ENCODE measurements at regions not wholly inside any gene's neighbourhood (a gene's known extent, or its start where the extent isn't known, plus 50 kb on each side); places are given as distances from the start of the nearest gene placed in this dataset.

GRCh38 chr4:124514588-124514987, 197.9 kb downstream of the ANKRD50 start:
- Histone ChIP-seq H3K9me2 (no peaks in the 10 kb centered on the region), H3F3A (replicated peaks; ENCODE audit: insufficient read depth) (no peaks in the 10 kb centered on the region), H3K27me3 (ENCODE audit: insufficient read depth) (no peaks in the 10 kb centered on the region), H3K9me3 (no peaks in the 10 kb centered on the region), H3K9ac (no peak overlapping the region), H3K4me3 (ENCODE audit: low read depth in 2 of 2, low read length in 1 of 2) (no peak overlapping the region), H3K27ac (ENCODE audit: low read depth in 2 of 2, low read length in 1 of 2) (no peak overlapping the region), H3K36me3 (replicated peaks in 1 of 2; ENCODE audit: control insufficient read depth in 1 of 2, insufficient read depth in 2 of 2, low read length in 1 of 2) (no peaks in the 10 kb centered on the region), H4K20me1 (ENCODE audit: insufficient read depth) (no peaks in the 10 kb centered on the region), H3K4me1 (ENCODE audit: control insufficient read depth in 1 of 2, insufficient read depth in 2 of 2, low read depth in 1 of 2, low read length in 1 of 2) (no peaks in the 10 kb centered on the region), H3K4me2 (no peak overlapping the region), H2AFZ (ENCODE audit: low read depth) (no peak overlapping the region), H3K79me2 (ENCODE audit: insufficient read depth) (no peaks in the 10 kb centered on the region)
- POLR2A ChIA-PET = no interaction called here
- no peak for DNase-seq
- WGBS (ENCODE audit: low lambda C conversion rate) = 75% methylated on average over 2 of the region's 2 CpGs
- CTCF ChIA-PET = interaction anchor here (1.4 kb wide), 1 partner anchor 181 kb away, joined by 6 read pairs; no protein-coding TSS in a partner anchor
- TF ChIP-seq RAD21 (IDR thresholded peaks at IDR 0.05; ENCODE audit: low read length) = no peak
- no peak for TF ChIP-seq TAF1 (IDR thresholded peaks at IDR 0.05; ENCODE audit: borderline replicate concordance, low read depth, low read length)
- no peak for TF ChIP-seq YY1 (IDR thresholded peaks at IDR 0.05; ENCODE audit: low read depth)
- TF ChIP-seq SMC3 (IDR thresholded peaks at IDR 0.05; ENCODE audit: low read depth, low read length) = no peak
- TF ChIP-seq NRF1 (IDR thresholded peaks at IDR 0.05; ENCODE audit: low read depth, low read length) = no peak
- TF ChIP-seq NFIC (IDR thresholded peaks at IDR 0.05; ENCODE audit: borderline replicate concordance) = no peak
- no peak for TF ChIP-seq GABPA (IDR thresholded peaks at IDR 0.05; ENCODE audit: low read depth)
- TF ChIP-seq MAX (IDR thresholded peaks at IDR 0.05; ENCODE audit: low read depth) = no peak
- TF ChIP-seq MEF2A (IDR thresholded peaks at IDR 0.05; ENCODE audit: borderline replicate concordance, low read depth) = no peak
- TF ChIP-seq RXRA (IDR thresholded peaks at IDR 0.05; ENCODE audit: borderline replicate concordance, low read depth) = no peak

GRCh38 chr4:124515591-124515990, 196.9 kb downstream of the ANKRD50 start:
- no peak overlapping the region for H3K4me3 ChIP-seq (ENCODE audit: low read depth in 2 of 2, low read length in 1 of 2)
- CTCF ChIA-PET = interaction anchor here (1.0 kb wide), 1 partner anchor 27 kb away, joined by 3 read pairs; no protein-coding TSS in a partner anchor
- no peaks in the 10 kb centered on the region for H3K9me3 ChIP-seq
- TF ChIP-seq USF2 (IDR thresholded peaks at IDR 0.05; ENCODE audit: borderline replicate concordance, low read depth, low read length) (no peak), PBX3 (IDR thresholded peaks at IDR 0.05) (no peak), NRF1 (IDR thresholded peaks at IDR 0.05; ENCODE audit: low read depth, low read length) (no peak)
- no peaks in the 10 kb centered on the region for H3K4me1 ChIP-seq (ENCODE audit: control insufficient read depth in 1 of 2, insufficient read depth in 2 of 2, low read depth in 1 of 2, low read length in 1 of 2)
- H3K36me3 ChIP-seq (replicated peaks in 1 of 2; ENCODE audit: control insufficient read depth in 1 of 2, insufficient read depth in 2 of 2, low read length in 1 of 2) = no peaks in the 10 kb centered on the region
- no peaks in the 10 kb centered on the region for H3F3A ChIP-seq (replicated peaks; ENCODE audit: insufficient read depth)
- no peak for DNase-seq
- H4K20me1 ChIP-seq (ENCODE audit: insufficient read depth) = no peaks in the 10 kb centered on the region
- no peak overlapping the region for H3K27ac ChIP-seq (ENCODE audit: low read depth in 2 of 2, low read length in 1 of 2)
- no peak overlapping the region for H3K4me2 ChIP-seq
- no peaks in the 10 kb centered on the region for H3K79me2 ChIP-seq (ENCODE audit: insufficient read depth)
- no peaks in the 10 kb centered on the region for H3K9me2 ChIP-seq
- WGBS (ENCODE audit: low lambda C conversion rate) = 38% methylated on average over 1 of the region's 1 CpG
- H3K27me3 ChIP-seq (ENCODE audit: insufficient read depth) = no peaks in the 10 kb centered on the region
- H3K9ac ChIP-seq = no peak overlapping the region
- H2AFZ ChIP-seq (ENCODE audit: low read depth) = no peak overlapping the region
- POLR2A ChIA-PET = no interaction called here

All from SK-N-SH (cell line).